Umbilical cord (tissue), 1 donor: ENCODE measurements at regions not wholly inside any gene's neighbourhood (a gene's known extent, or its start where the extent isn't known, plus 50 kb on each side); places are given as distances from the start of the nearest gene placed in this dataset.
A peak's percentile ranks its signal among the peaks of the same experiment; 100 is the strongest.
"Not testable (repeated sequence)": the region's sequence is repeated elsewhere in the genome, so short reads cannot be mapped to it uniquely, and the experiment has no call there.

Experiments
- DNase-seq: peaks from one replicate; pipeline ENCODE4 v3.0.0-alpha.2; 2015; ENCODE audit warnings: low spot score

DNA sequence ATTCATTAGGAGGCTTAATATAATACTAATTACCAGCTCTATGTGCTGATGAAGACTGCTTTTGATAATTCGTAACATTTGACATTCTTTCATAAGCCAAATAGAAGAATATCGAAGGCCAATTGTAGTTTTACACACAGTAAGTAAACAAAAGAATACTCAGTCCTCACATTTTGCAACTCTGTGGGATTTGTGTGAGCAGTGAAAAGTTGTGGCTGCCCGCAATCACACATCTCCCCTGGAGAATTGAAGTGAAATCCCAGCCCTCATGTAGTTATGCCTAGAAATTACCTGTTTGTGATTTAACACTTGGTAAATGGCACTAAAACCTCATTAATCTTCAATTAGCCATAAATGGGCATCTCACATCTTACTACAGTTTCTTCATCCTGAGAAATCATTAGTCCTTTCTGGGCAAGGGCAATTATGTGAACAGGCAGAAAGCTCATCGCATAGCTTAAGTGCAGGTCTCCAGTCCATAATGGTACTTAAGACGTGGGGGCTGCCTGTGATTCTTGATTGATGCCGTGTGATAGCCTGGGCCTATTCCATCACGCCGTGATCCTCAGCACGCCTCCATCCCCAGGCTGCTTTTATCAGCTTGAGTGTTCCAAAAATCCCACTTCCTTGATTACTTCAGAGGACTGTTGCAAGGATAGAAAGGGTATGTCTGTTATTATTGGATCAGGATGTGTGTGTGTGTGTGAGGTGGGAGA, 97.9 kb upstream of the METTL14 start:
- DNase-seq, result no peak

DNA sequence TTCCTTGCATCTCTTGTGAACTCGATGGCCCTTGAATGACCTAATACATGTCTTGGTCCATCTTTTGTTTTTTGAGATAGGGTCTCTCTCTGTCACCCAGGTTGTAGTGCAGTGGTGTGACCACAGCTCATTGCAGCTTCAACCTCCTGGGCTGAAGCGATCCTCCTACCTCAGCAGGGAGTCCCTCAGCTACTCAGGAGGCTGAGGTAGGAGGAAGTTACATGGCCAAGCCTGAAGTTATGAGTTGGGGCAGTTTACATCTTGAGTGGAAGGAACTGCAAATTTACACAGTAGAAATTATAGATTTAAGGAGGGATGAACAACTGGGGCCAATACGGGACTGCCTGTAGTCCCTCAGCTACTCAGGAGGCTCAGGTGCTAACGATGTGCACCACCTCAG, 97.2 kb upstream of the METTL14 start:
- DNase-seq, result no peak

DNA sequence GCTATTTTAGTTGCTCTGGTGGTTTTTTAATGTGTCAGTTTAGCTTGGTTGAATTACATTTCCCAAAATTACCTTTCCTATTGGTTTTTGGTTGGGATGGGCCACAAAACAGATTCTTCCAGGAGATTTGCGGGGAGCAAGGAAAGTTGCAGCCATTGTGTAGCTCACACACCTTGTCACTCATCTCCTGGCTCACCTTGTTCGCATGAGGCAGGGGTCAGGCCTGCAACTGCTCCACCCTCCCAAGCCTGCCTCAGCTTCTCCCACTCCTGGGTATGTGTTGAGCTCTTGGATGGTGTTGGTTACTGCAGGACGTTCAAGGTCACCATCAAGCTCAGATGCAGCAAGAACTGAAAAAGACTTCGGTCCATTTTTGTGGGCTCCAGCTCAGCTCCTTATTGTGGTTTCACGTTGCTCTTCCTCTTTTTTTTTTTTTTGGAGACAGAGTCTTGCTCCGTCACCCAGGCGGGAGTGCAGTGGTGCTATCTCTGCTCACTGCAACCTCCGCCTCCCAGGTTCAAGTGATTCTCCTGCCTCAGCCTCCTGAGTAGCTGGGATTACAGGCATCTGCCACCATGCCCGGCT, 95.6 kb upstream of the METTL14 start:
- DNase-seq, result no peak

DNA sequence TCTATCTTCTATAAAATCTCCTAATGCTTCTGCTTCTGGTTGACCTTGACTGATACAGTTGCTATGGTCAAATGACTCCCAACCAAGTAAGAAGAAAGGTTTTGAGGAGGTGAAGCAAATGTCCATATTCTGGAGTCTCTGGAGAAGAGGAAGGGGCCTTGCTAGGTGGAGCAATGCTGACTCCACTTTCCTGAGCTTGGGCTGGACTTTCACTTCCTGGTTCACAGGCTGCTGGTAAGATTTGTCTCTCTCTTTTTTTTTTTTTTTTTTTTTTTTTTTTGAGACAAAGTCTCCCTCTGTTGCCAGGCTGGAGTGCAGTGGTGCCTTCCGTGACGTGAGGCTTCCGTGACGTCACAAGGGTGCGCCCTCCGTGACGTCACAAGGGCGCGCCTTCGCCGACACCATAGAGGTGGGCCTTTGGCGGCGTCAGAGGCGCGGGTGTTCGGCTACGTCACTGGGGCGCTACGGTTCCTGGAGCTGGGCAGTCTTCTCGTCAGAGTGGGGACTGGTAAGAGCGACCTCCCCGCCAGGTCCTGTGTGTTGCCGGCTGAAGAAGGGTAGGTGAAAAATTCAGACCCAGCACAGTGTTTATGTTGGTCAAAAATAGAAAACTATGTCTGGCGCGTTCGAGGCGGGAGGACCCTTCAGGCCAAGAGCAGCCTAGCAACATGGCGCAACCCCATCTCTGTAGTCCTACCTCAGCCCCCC, 93.7 kb upstream of the METTL14 start:
- peak; percentile 92 for DNase-seq

DNA sequence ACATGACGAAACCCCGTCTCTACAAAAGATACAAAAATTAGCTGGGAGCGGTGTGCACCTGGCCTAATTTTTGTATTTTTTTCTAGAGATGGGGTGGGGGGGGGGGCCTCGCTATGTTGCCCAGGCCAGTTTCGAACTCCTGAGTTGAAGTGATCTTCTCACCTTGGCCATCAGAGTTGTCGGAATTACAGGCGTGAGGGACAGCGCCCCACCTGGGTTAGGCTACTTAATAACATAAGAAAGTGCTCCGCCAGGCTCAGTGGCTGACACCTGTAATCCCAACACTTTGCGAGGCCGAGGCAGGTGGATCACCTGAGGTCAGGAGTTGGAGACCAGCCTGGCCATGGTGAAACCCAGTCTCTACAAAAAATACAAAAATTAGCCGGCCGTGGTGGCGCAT, 92.9 kb upstream of the METTL14 start:
- DNase-seq, result not testable (repeated sequence)

DNA sequence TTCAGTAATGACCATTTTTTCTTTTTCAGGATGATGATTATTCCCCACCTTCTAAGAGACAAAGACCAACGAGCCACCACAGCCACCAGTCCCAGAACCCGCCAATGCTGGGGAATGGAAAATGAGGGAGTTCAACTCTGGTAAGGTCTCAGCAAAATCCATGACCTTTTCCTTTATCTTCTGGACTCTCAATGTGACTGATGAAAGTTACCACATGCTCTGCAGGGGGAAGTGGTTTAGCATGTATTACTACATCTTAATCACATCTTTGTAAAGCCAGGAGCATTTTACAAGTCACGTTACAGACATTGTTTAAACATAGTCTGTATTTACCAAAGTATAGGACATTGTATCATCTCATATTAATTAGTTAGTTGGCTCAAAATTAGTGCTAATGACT, 89.3 kb upstream of the METTL14 start:
- not testable (repeated sequence) for DNase-seq

DNA sequence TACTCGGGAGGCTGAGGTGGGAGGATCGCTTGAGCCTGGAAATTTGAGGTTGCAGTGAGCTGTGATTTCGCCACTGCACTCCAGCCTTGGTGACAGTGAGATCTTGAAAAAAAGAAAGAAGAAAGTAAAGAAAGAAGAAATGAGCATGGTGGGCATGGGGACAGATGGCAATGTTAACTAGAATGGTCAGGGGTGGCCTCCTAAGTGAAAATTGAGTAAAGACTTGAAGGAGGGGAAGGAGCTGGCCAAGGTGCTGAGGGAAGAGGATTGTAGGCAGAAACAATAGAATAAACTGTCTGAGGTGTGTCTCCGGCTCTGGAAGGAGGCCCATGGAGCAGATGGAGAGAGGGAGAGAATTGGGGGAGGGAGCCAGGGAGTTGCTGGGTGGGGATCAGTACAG, 60.1 kb upstream of the METTL14 start:
- not testable (repeated sequence) for DNase-seq

DNA sequence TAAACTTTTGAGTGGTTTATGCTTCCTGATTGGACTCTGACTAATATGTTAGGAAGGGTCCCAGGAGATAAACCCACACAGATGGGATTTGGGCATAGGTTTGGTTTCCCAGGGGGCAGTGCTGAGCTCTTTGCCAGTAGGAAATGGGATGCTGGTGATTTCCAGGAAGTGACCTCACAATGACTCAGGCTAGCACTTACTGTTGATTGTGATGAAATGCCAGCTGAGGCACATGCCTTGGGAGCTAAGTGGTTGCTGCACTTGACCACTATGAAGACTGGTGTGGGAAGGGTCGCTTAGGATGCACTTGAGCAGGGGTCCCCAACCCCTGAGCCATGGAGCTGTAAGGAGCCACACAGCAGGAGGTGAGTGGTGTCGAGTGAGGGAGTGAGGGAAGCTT, 55.5 kb upstream of the METTL14 start:
- DNase-seq, result not testable (repeated sequence)

DNA sequence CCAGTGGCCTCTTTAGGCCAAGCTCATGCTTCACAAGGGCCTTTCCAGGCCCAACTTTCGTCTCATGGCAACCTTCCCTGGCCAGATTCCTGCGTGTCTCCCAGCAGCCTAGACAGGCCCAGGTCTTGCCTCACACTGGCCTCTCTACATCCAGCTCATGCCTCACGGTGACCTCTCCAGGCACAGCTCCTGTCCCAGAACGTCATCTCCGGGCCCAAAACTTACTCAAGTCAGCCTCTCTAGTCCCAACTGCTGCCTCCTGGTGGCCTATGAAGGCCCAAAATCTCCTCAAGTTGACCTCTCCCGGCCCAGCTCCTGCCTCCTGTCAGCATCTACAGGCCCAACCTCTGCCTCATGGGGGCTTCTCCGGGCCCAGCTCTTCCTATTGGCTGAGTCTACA, 54.3 kb upstream of the METTL14 start:
- DNase-seq, result not testable (repeated sequence)

DNA sequence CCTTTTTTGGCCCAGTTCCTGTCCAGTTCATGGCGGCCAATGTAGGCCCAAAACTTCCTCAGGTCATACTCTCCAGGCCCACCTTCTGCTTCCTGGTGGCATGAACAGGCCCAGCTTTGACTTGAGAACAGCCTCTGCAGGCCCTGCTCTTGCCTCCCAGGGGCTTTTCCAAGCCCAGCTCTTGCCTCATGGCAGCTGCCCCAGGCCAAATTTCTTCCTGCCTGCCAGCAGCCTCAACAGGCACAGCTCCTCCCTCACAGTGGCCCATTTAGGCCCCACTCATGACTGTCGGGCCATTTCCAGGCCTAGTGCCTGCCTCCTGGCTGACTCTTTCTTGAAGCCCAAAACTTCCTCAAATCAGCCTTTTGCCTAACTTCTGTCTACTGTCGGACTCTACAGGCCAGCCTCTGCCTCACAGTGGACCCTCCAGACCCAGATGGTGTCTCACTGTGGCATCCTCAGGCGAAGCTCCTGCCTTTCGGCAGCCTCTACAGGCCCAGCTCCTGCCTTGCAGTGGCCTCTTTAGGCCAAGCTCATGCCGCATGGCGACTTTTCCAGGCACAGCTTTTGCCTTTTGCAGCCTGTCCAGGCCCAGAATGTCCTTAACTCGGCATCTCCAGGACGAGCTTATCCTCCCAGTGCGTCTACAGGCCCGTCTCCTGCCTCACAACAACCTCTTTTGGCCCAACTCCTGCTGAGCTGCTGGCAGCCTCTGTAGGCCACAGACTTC, 53.7 kb upstream of the METTL14 start:
- not testable (repeated sequence) for DNase-seq

DNA sequence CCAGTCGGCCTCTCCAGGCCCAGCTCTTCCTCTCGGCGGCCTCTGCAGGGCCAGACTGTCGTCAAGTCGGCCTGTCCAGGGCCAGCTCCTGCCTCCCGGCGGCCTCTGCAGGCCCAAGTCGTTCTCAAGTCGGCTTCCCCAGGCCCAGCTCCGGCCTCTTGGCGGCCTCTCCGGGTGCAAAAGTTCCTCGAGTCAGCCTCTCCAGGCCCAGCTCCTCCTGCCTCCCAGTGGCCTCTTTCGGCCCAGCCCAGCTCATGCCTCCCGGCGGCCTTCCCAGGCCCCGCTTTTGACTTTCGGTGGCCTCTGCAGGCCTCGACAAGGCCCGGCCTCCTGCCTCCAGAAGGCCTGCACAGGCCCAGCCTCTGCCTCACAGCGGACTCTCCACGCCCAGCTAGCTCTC, 51.7 kb upstream of the METTL14 start:
- not testable (repeated sequence) for DNase-seq

DNA sequence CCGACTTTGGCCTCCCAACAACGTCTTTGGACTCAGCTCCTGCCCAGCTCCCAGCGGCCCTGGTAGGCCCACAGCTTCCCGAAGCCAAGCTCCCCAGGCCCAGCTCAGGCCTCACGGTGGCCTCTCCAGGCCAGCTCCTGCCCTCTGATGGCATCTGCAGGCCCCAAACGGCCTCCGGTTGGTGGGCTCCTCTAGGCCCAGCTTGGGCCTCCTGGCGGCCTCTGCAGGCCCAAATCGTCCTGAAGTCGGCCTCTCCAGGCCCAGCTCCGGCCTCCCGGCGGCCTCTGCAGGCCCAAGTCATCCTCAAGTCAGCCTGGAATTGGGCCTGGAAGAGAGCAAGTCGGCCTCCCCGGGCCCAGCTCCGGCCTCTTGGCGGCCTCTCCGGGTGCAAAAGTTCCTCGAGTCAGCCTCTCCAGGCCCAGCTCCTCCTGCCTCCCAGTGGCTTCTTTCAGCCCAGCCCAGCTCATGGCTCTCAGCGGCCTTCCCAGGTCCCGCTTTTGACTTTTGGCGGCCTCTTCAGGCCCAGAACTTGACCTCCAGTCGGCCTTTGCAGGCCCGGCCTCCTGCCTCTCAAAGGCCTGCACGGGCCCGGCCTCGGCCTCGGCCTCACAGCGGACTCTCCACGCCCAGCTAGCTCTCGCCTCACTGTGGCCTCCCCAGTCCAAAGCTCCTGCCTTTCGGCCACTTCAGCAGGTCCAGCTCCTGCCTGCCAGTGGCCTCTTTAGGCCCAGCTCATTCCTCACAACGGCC, 50.9 kb upstream of the METTL14 start:
- DNase-seq, result not testable (repeated sequence)
